ENCODE measurements at regions not wholly inside any gene's neighbourhood (a gene's known extent, or its start where the extent isn't known, plus 50 kb on each side); places are given as distances from the start of the nearest gene placed in this dataset.
"Not testable (repeated sequence)": the region's sequence is repeated elsewhere in the genome, so short reads cannot be mapped to it uniquely, and the experiment has no call there.

DNA sequence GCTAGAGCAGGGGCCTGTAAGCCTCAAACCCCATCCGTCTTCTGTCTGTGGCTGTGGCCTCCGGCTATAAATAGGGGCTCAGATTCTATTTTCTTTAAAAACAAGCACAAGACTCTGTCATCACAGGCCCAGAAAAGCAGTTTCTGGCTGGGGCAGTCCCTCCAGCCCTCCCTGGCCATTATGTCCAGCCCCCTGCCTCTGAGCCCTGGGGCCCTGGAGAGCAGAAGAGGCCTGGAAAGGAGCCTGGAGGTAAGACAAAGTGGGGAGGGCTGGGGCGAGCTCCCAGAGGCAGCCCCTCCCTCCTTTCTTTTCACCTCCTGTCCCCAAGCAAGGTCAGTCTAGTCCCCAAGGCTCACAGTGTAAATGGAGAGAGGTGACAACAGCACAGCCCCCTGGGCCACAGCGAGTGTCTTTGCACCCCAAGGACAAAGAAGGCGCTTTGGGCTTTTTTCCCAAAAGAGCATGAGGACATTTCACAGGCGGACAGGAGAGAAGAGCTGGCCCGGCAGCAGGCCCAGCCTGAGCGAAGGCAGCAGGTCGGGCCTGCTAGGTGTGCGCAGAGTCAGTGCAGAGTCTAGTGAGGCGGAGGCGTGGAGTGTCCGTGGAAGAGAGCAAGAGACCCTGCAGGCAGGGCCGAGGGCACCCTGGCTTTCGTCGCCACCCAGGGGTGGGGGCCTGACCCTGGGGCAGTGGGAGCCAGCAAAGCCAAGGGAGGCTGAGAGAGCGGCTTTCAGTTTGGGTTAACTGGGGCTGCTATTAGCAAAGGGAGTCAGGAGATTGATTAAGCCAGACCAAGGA lies 188.3 kb downstream of the TBC1D2B start:
- H3K9me3 ChIP-seq (ENCODE audit: control extremely low read depth in 1 of 3, control insufficient read depth in 2 of 3, insufficient read depth in 1 of 3, low read length in 2 of 3) = no peaks in the 10 kb centered on the region
- no peaks in the 10 kb centered on the region for H3K79me2 ChIP-seq (ENCODE audit: control insufficient read depth, insufficient read depth, low read length)
- H3K27ac ChIP-seq (ENCODE audit: low read length in 2 of 2) = no peak overlapping the region
- H3K9me3 Mint-ChIP-seq (ENCODE audit: insufficient read depth) = no peaks in the 10 kb centered on the region
- no peaks in the 10 kb centered on the region for H4K20me1 ChIP-seq (ENCODE audit: control insufficient read depth, insufficient read depth, low read length, poor library complexity, severe bottlenecking)
- no peak overlapping the region for H3K27ac Mint-ChIP-seq
- H3K4me1 Mint-ChIP-seq = peaks cover 12% of the 10 kb centered on the region
- ATAC-seq (ENCODE audit: low read depth) (no peak), DNase-seq (no peak)
- intact Hi-C loops (cut with micrococcal nuclease) = no loop called here
- peaks cover 7% of the 10 kb centered on the region for H3K27me3 Mint-ChIP-seq
- H3K27me3 ChIP-seq (replicated peaks in 1 of 4; ENCODE audit: control extremely low read depth in 1 of 4, control insufficient read depth in 3 of 4, insufficient read depth in 4 of 4, low read length in 3 of 4) = peaks cover 0 to 5% (median 0%) of the 10 kb centered on the region in 4 experiments
- 95% methylated on average over 13 of the region's 17 CpGs for WGBS (ENCODE audit: insufficient coverage)
- no peaks in the 10 kb centered on the region for H3K36me3 ChIP-seq (replicated peaks in 1 of 2; ENCODE audit: control extremely low read depth in 1 of 2, control insufficient read depth in 1 of 2, extremely low read depth in 1 of 2, insufficient read depth in 2 of 2, low read length in 1 of 2)
- TF ChIP-seq, protein P1, sequence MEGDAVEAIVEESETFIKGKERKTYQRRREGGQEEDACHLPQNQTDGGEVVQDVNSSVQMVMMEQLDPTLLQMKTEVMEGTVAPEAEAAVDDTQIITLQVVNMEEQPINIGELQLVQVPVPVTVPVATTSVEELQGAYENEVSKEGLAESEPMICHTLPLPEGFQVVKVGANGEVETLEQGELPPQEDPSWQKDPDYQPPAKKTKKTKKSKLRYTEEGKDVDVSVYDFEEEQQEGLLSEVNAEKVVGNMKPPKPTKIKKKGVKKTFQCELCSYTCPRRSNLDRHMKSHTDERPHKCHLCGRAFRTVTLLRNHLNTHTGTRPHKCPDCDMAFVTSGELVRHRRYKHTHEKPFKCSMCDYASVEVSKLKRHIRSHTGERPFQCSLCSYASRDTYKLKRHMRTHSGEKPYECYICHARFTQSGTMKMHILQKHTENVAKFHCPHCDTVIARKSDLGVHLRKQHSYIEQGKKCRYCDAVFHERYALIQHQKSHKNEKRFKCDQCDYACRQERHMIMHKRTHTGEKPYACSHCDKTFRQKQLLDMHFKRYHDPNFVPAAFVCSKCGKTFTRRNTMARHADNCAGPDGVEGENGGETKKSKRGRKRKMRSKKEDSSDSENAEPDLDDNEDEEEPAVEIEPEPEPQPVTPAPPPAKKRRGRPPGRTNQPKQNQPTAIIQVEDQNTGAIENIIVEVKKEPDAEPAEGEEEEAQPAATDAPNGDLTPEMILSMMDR (IDR thresholded peaks at IDR 0.05) = no peak
- no peak for TF ChIP-seq EZH2 (IDR thresholded peaks at IDR 0.05; ENCODE audit: borderline replicate concordance, insufficient read depth, low read depth, low read length, poor library complexity, severe bottlenecking)
- CTCF ChIA-PET = no interaction called here
- H3K4me3 ChIP-seq (ENCODE audit: control extremely low read depth in 1 of 5, extremely low read depth in 1 of 5, insufficient read depth in 1 of 5, low read depth in 2 of 5, low read length in 4 of 5) = no peak overlapping the region
- H3K4me1 ChIP-seq (ENCODE audit: control insufficient read depth in 2 of 2, insufficient read depth in 2 of 2, low read length in 2 of 2) = peaks cover 4 to 13% of the 10 kb centered on the region in 2 donors
- H3K4me2 ChIP-seq (replicated peaks; ENCODE audit: low read depth, low read length, poor library complexity, severe bottlenecking) = no peak overlapping the region
- H2AFZ ChIP-seq (ENCODE audit: insufficient read depth, low read depth, low read length, poor library complexity, severe bottlenecking) = no peak overlapping the region
- no peak overlapping the region for H3K9ac ChIP-seq (ENCODE audit: low read length)
- H3K4me3 Mint-ChIP-seq = no peak overlapping the region
- POLR2A ChIA-PET = no interaction called here

GRCh38 chr15:77887563-77888429 lies 189.7 kb downstream of the TBC1D2B start:
- H3K9me3 ChIP-seq (ENCODE audit: control extremely low read depth in 1 of 3, control insufficient read depth in 2 of 3, insufficient read depth in 1 of 3, low read length in 2 of 3); H3K9ac ChIP-seq (ENCODE audit: low read length); H3K27me3 Mint-ChIP-seq; H3K27me3 ChIP-seq (replicated peaks in 1 of 4; ENCODE audit: control extremely low read depth in 1 of 4, control insufficient read depth in 3 of 4, insufficient read depth in 4 of 4, low read length in 3 of 4); H3K4me3 Mint-ChIP-seq; H3K27ac Mint-ChIP-seq; H4K20me1 ChIP-seq (ENCODE audit: control insufficient read depth, insufficient read depth, low read length, poor library complexity, severe bottlenecking); H2AFZ ChIP-seq (ENCODE audit: insufficient read depth, low read depth, low read length, poor library complexity, severe bottlenecking); H3K79me2 ChIP-seq (ENCODE audit: control insufficient read depth, insufficient read depth, low read length); POLR2A ChIA-PET; H3K27ac ChIP-seq (ENCODE audit: low read length in 2 of 2); DNase-seq; H3K4me3 ChIP-seq (ENCODE audit: control extremely low read depth in 1 of 5, extremely low read depth in 1 of 5, insufficient read depth in 1 of 5, low read depth in 2 of 5, low read length in 4 of 5); H3K9me3 Mint-ChIP-seq (ENCODE audit: insufficient read depth); H3K4me2 ChIP-seq (replicated peaks; ENCODE audit: low read depth, low read length, poor library complexity, severe bottlenecking); intact Hi-C loops (cut with micrococcal nuclease); CTCF ChIA-PET; ATAC-seq (ENCODE audit: low read depth); H3K36me3 ChIP-seq (replicated peaks in 1 of 2; ENCODE audit: control extremely low read depth in 1 of 2, control insufficient read depth in 1 of 2, extremely low read depth in 1 of 2, insufficient read depth in 2 of 2, low read length in 1 of 2): not testable (repeated sequence)
- WGBS (ENCODE audit: insufficient coverage) = no CpG with 5 or more reads among the region's 16 CpGs
- peaks cover 4 to 13% of the 10 kb centered on the region in 2 donors for H3K4me1 ChIP-seq (ENCODE audit: control insufficient read depth in 2 of 2, insufficient read depth in 2 of 2, low read length in 2 of 2)
- H3K4me1 Mint-ChIP-seq = peaks cover 12% of the 10 kb centered on the region

All from B cell (primary cell).